OCI-LY3 (cell line): ENCODE measurements at regions not wholly inside any gene's neighbourhood (a gene's known extent, or its start where the extent isn't known, plus 50 kb on each side); places are given as distances from the start of the nearest gene placed in this dataset.

Experiments used
- H2AFZ ChIP-seq: fragments of 200-600, 300-600 bp; shearing (Covaris generic); 2 replicates; pipeline ENCODE4 v1.6.0; 2014; ENCODE audit warnings: antibody characterized with exemption, low read depth, low read length
- H3K27ac ChIP-seq: fragments of 200-600, 300-600 bp; sonication (generic); 2 replicates; pipeline ENCODE4 v1.5.1; 2014; ENCODE audit warnings: mild to moderate bottlenecking, low read length, moderate library complexity, mixed read lengths
- H3K27me3 ChIP-seq: fragments of 200-600, 300-600 bp; sonication (generic); 2 replicates; pipeline ENCODE4 v1.6.1; 2014; ENCODE audit warnings: low read depth, low read length, mixed read lengths
- H3K36me3 ChIP-seq: fragments of 200-600, 300-600 bp; sonication (generic); replicated peaks from 2 replicates; pipeline ENCODE3; 2014; ENCODE audit warnings: low read depth, low read length, mixed read lengths
- H3K4me1 ChIP-seq: fragments of 300-600, 200-600 bp; sonication (generic); 2 replicates; pipeline ENCODE4 v1.6.1; 2014; ENCODE audit warnings: low read length, mixed read lengths
- H3K4me2 ChIP-seq: fragments of 200-600, 300-600 bp; sonication (generic); 2 replicates; pipeline ENCODE4 v1.6.1; 2014; ENCODE audit warnings: low read length, mixed read lengths
- H3K4me3 ChIP-seq: fragments of 300-600, 200-600 bp; sonication (generic); 2 replicates; pipeline ENCODE4 v1.5.1; 2014; ENCODE audit warnings: antibody characterized with exemption, mild to moderate bottlenecking, low read length, moderate library complexity
- H3K79me2 ChIP-seq: fragments of 300-600, 200-600 bp; shearing (Covaris generic); 2 replicates; pipeline ENCODE4 v1.6.1; 2014; ENCODE audit warnings: mild to moderate bottlenecking, low read length, mixed read lengths
- H3K9ac ChIP-seq: fragments of 300-600, 200-600 bp; shearing (Covaris generic); 2 replicates; pipeline ENCODE4 v1.6.0; 2014; ENCODE audit warnings: mild to moderate bottlenecking, low read length, moderate library complexity
- H3K9me3 ChIP-seq: fragments of 200-600, 300-600 bp; shearing (Covaris generic); 2 replicates; pipeline ENCODE4 v1.6.1; 2014; ENCODE audit warnings: low read length, mixed read lengths; ENCODE audit not compliant: insufficient read depth
- H4K20me1 ChIP-seq: fragments of 200-600, 300-600 bp; sonication (generic); 2 replicates; pipeline ENCODE4 v1.6.1; 2016; ENCODE audit warnings: low read length, mixed read lengths; ENCODE audit not compliant: insufficient read depth
- EZH2phosphoT487 ChIP-seq: fragments of 200-600 bp; shearing (Covaris generic); IDR thresholded peaks from 2 replicates; pipeline ENCODE4 v1.6.1; 2018; ENCODE audit warnings: antibody characterized with exemption, mixed run types, low read depth
- TF ChIP-seq, protein P1 (sequence below): fragments of 200-600, 300-600 bp; sonication (generic); IDR thresholded peaks from 2 replicates; pipeline ENCODE4 v1.5.1; 2014; ENCODE audit warnings: antibody characterized with exemption, low read length, low read depth

DNA sequence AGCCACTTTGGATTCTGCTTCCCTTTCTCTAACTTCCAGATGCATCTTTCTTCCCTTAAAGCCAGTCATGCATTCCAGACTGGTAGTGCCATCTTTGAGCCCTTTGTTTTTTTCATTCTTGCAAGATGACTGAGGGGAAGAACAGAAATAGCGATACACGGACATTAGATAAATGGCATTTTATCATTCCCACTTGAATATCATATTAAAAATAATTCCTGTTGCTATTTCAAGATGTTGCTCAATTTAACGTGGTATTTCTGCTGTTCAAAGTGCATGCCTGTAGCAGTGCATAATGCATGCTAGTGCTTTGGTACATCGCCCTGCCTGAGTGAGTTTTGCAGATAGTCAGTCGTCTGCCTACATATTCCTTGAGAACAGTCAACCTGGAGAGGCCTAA, 140.6 kb upstream of the FRY start:
- Histone ChIP-seq H3K27ac (no peak overlapping the region), H3K36me3 (no peaks in the 10 kb centered on the region), H3K4me1 (no peaks in the 10 kb centered on the region), H3K9ac (no peak overlapping the region), H3K4me2 (no peak overlapping the region), H3K27me3 (peaks cover 22% of the 10 kb centered on the region), H3K79me2 (no peaks in the 10 kb centered on the region), H2AFZ (no peak overlapping the region), H3K4me3 (no peak overlapping the region), H4K20me1 (no peaks in the 10 kb centered on the region), H3K9me3 (no peaks in the 10 kb centered on the region)
- TF ChIP-seq EZH2phosphoT487: no peak

DNA sequence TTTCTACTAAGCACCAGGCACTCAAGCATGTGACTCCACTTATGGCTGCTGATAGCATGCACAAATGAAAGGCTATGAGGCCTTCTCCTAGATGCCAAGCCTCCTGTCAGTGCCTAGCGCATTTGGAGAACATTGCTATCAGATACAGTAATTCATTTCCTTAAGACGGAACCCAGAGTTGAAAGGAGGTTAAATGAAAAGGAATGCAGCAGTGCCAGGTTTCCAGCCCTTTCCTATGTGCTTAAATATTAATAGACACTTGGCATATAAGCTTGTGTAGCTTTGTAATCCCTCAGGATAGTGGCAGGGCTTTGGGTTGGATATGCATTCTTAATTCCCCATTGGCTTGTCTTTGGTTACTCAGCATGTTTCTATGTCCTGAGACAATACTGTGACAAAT, 140.1 kb upstream of the FRY start:
- no peak overlapping the region for H2AFZ ChIP-seq
- peaks cover 21% of the 10 kb centered on the region for H3K27me3 ChIP-seq
- H3K27ac ChIP-seq: no peak overlapping the region
- H3K4me1 ChIP-seq: peaks cover 3% of the 10 kb centered on the region
- no peaks in the 10 kb centered on the region for H3K36me3 ChIP-seq
- TF ChIP-seq EZH2phosphoT487: no peak
- TF ChIP-seq, protein P1, sequence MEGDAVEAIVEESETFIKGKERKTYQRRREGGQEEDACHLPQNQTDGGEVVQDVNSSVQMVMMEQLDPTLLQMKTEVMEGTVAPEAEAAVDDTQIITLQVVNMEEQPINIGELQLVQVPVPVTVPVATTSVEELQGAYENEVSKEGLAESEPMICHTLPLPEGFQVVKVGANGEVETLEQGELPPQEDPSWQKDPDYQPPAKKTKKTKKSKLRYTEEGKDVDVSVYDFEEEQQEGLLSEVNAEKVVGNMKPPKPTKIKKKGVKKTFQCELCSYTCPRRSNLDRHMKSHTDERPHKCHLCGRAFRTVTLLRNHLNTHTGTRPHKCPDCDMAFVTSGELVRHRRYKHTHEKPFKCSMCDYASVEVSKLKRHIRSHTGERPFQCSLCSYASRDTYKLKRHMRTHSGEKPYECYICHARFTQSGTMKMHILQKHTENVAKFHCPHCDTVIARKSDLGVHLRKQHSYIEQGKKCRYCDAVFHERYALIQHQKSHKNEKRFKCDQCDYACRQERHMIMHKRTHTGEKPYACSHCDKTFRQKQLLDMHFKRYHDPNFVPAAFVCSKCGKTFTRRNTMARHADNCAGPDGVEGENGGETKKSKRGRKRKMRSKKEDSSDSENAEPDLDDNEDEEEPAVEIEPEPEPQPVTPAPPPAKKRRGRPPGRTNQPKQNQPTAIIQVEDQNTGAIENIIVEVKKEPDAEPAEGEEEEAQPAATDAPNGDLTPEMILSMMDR: no peak
- no peak overlapping the region for H3K4me2 ChIP-seq
- H3K4me3 ChIP-seq: no peak overlapping the region
- no peaks in the 10 kb centered on the region for H4K20me1 ChIP-seq
- no peaks in the 10 kb centered on the region for H3K79me2 ChIP-seq
- H3K9ac ChIP-seq: no peak overlapping the region
- H3K9me3 ChIP-seq: no peaks in the 10 kb centered on the region

DNA sequence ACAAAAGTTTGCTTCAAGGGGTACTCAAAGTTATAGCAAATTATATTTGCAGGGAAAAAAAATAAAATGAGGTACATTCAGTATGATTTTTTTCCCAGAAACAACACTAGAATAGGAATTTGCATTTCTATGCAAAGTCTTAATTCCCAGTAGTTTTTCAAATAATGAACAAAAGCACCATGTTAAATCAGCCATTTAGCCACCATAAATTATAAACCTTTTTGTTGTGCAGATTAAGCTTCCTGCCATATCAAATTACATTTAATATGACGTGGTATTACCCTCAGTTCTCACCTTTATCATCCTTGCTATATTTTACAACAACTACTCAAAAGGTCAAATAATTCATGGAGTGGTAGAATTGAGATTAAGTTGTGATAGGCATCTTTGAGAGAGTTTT, 136.6 kb upstream of the FRY start:
- Histone ChIP-seq H3K36me3 (no peaks in the 10 kb centered on the region), H3K9me3 (no peaks in the 10 kb centered on the region), H4K20me1 (no peaks in the 10 kb centered on the region), H3K4me1 (peaks cover 10% of the 10 kb centered on the region), H3K4me3 (no peak overlapping the region), H3K9ac (no peak overlapping the region), H3K4me2 (no peak overlapping the region), H3K79me2 (no peaks in the 10 kb centered on the region), H3K27ac (no peak overlapping the region), H2AFZ (no peak overlapping the region), H3K27me3 (no peaks in the 10 kb centered on the region)
- TF ChIP-seq EZH2phosphoT487: no peak
- TF ChIP-seq, protein P1: no peak

DNA sequence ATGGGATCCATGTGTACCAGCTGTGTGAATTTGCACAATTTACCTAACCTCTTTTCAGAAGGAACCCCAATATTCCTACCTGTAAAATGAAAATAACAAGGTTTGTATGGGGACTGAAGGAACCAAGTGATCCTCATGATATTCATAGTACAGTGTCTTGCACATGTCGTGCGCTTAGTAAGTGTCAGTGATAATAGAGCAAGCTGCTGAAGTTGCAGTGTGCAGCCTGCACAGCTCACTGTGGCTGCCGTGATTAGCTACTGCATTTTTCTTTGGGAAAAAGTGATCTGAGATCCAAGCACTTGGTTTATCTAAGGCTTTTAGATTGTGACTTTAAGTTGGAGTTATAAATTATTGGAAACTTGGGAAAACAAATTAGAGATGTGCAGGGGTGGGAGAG, 135.9 kb upstream of the FRY start:
- H4K20me1 ChIP-seq: no peaks in the 10 kb centered on the region

More for the DNA sequence above, 135.9 kb upstream of the FRY start:
- no peak overlapping the region for H2AFZ ChIP-seq
- H3K4me2 ChIP-seq: no peak overlapping the region
- H3K4me3 ChIP-seq: no peak overlapping the region
- no peak overlapping the region for H3K9ac ChIP-seq
- H3K79me2 ChIP-seq: no peaks in the 10 kb centered on the region
- no peaks in the 10 kb centered on the region for H3K36me3 ChIP-seq
- no peak overlapping the region for H3K27ac ChIP-seq
- peaks cover 10% of the 10 kb centered on the region for H3K4me1 ChIP-seq
- TF ChIP-seq, protein P1: no peak
- no peak for TF ChIP-seq EZH2phosphoT487
- H3K27me3 ChIP-seq: no peaks in the 10 kb centered on the region
- H3K9me3 ChIP-seq: no peaks in the 10 kb centered on the region
